WTC11 (cell line): ENCODE measurements at regions not wholly inside any gene's neighbourhood (a gene's known extent, or its start where the extent isn't known, plus 50 kb on each side); places are given as distances from the start of the nearest gene placed in this dataset.

ENCODE experiments used
- ATAC-seq: fragments of 200-7000 bp; cut with Tn5 transposase; 2 replicates; pipeline ENCODE4 v1.10.0; 2021; ENCODE audit warnings: mild to moderate bottlenecking, moderate library complexity
- CTCF ChIA-PET: fragments of 300-600 bp; sonication (Branson Sonifier 250); formaldehyde crosslinking; loops from one replicate; lab custom pipeline; 2021; ENCODE audit warnings: antibody characterized with exemption; lab: Charles Lee
- POLR2A ChIA-PET: fragments of 350-600 bp; sonication (Branson Sonifier 250); formaldehyde crosslinking; loops from one replicate; lab custom pipeline; 2021; ENCODE audit warnings: antibody characterized with exemption; lab: Charles Lee
- DNase-seq: peaks from one replicate; pipeline ENCODE4 v3.0.0; 2021; ENCODE audit warnings: low spot score
- H3K27ac Mint-ChIP-seq: 2 replicates; pipeline ENCODE4 v1.8.0; 2021; ENCODE audit warnings: mixed read lengths
- H3K27me3 Mint-ChIP-seq: 2 replicates; pipeline ENCODE4 v1.8.0; 2021; ENCODE audit warnings: low read depth, mild to moderate bottlenecking, moderate library complexity, mixed read lengths
- H3K36me3 Mint-ChIP-seq: 2 replicates; pipeline ENCODE4 v1.8.0; 2021; ENCODE audit warnings: mixed read lengths
- H3K4me1 Mint-ChIP-seq: 2 replicates; pipeline ENCODE4 v1.8.0; 2022; ENCODE audit warnings: mixed read lengths
- H3K4me3 Mint-ChIP-seq: 2 replicates; pipeline ENCODE4 v1.8.0; 2021; ENCODE audit warnings: mild to moderate bottlenecking, moderate library complexity, mixed read lengths
- H3K9me3 Mint-ChIP-seq: 2 replicates; pipeline ENCODE4 v1.8.0; 2021; ENCODE audit warnings: mixed read lengths
- CBFB ChIP-seq: sonication (generic); formaldehyde crosslinking; IDR thresholded peaks from 2 replicates; pipeline ENCODE4 v1.8.1; 2022; ENCODE audit warnings: mild to moderate bottlenecking, low read depth, missing genetic modification reagents
- CREM ChIP-seq: sonication (generic); formaldehyde crosslinking; IDR thresholded peaks from 2 replicates; pipeline ENCODE4 v1.8.1; 2022; ENCODE audit warnings: mild to moderate bottlenecking, missing genetic modification reagents, moderate library complexity
- FOXJ3 ChIP-seq: sonication (generic); formaldehyde crosslinking; IDR thresholded peaks from 2 replicates; pipeline ENCODE4 v1.9.0; 2021; ENCODE audit warnings: missing genetic modification reagents, mild to moderate bottlenecking, borderline replicate concordance
- FOXK1 ChIP-seq: sonication (generic); formaldehyde crosslinking; IDR thresholded peaks from 2 replicates; pipeline ENCODE4 v1.8.0; 2022; ENCODE audit warnings: mild to moderate bottlenecking, moderate library complexity, missing genetic modification reagents
- GABPB1 ChIP-seq: sonication (generic); formaldehyde crosslinking; IDR thresholded peaks from 2 replicates; pipeline ENCODE4 v1.8.1; 2023; ENCODE audit warnings: mild to moderate bottlenecking, missing genetic modification reagents
- JUN ChIP-seq: sonication (generic); formaldehyde crosslinking; IDR thresholded peaks from 2 replicates; pipeline ENCODE4 v1.8.0; 2023; ENCODE audit warnings: mild to moderate bottlenecking, missing genetic modification reagents
- NFATC4 ChIP-seq: fragments of 250-450 bp; sonication (Bioruptor Pico); IDR thresholded peaks from 2 replicates; pipeline ENCODE4 v1.9.0; 2021; ENCODE audit warnings: mild to moderate bottlenecking
- NFE2L1 ChIP-seq: sonication (generic); formaldehyde crosslinking; IDR thresholded peaks from 2 replicates; pipeline ENCODE4 v1.8.1; 2023; ENCODE audit warnings: missing genetic modification reagents
- NR1H2 ChIP-seq: sonication (generic); formaldehyde crosslinking; IDR thresholded peaks from 2 replicates; pipeline ENCODE4 v1.9.0; 2021; ENCODE audit warnings: mild to moderate bottlenecking, moderate library complexity, missing genetic modification reagents
- NR3C1 ChIP-seq: sonication (generic); formaldehyde crosslinking; conservative IDR thresholded peaks from 2 replicates; pipeline ENCODE4 v1.8.1; 2023; ENCODE audit warnings: low read depth, mild to moderate bottlenecking, missing genetic modification reagents
- OVOL2 ChIP-seq: fragments of 250-450 bp; sonication (Bioruptor Pico); IDR thresholded peaks from 2 replicates; pipeline ENCODE4 v1.9.0; 2021; ENCODE audit warnings: mild to moderate bottlenecking, borderline replicate concordance
- RORB ChIP-seq: fragments of 250-450 bp; sonication (Bioruptor Pico); IDR thresholded peaks from 2 replicates; pipeline ENCODE4 v1.9.0; 2021; ENCODE audit warnings: mild to moderate bottlenecking
- SOX15 ChIP-seq: fragments of 250-450 bp; sonication (Bioruptor Pico); IDR thresholded peaks from 2 replicates; pipeline ENCODE4 v1.9.0; 2021; ENCODE audit warnings: mild to moderate bottlenecking
- ZNF219 ChIP-seq: sonication (generic); formaldehyde crosslinking; IDR thresholded peaks from 2 replicates; pipeline ENCODE4 v1.8.0; 2023; ENCODE audit warnings: missing genetic modification reagents, mild to moderate bottlenecking, borderline replicate concordance
- ZNF317 ChIP-seq: sonication (generic); formaldehyde crosslinking; IDR thresholded peaks from 2 replicates; pipeline ENCODE4 v1.8.1; 2023; ENCODE audit warnings: low read depth, mild to moderate bottlenecking, moderate library complexity, missing genetic modification reagents, borderline replicate concordance
- TF ChIP-seq, protein P1 (sequence below): sonication (generic); formaldehyde crosslinking; IDR thresholded peaks from 2 replicates; pipeline ENCODE4 v1.8.0; 2022; ENCODE audit warnings: mild to moderate bottlenecking, missing genetic modification reagents
- TF ChIP-seq, protein P2 (sequence below): sonication (generic); formaldehyde crosslinking; IDR thresholded peaks from 2 replicates; pipeline ENCODE4 v1.8.1; 2022; ENCODE audit warnings: missing genetic modification reagents, borderline replicate concordance
- TF ChIP-seq, protein P3 (sequence below): sonication (generic); formaldehyde crosslinking; IDR thresholded peaks from 2 replicates; pipeline ENCODE4 v1.8.1; 2022; ENCODE audit warnings: low read depth, mild to moderate bottlenecking, moderate library complexity, missing genetic modification reagents, borderline replicate concordance
- TF ChIP-seq, protein P4 (sequence below): fragments of 250-450 bp; sonication (Bioruptor Pico); conservative IDR thresholded peaks from 2 replicates; pipeline ENCODE4 v1.9.0; 2021; ENCODE audit warnings: mild to moderate bottlenecking
- TF ChIP-seq, protein P5 (sequence below): sonication (generic); formaldehyde crosslinking; IDR thresholded peaks from 2 replicates; pipeline ENCODE4 v1.8.1; 2023; ENCODE audit warnings: mild to moderate bottlenecking, missing genetic modification reagents, moderate library complexity
- TF ChIP-seq, protein P6 (sequence below): sonication (generic); formaldehyde crosslinking; IDR thresholded peaks from 2 replicates; pipeline ENCODE4 v1.8.0; 2023; ENCODE audit warnings: mild to moderate bottlenecking, missing genetic modification reagents
- TF ChIP-seq, protein P7 (sequence below): sonication (generic); formaldehyde crosslinking; conservative IDR thresholded peaks from 2 replicates; pipeline ENCODE4 v1.8.1; 2023; ENCODE audit warnings: mild to moderate bottlenecking, low read depth, missing genetic modification reagents, moderate library complexity
- TF ChIP-seq, protein P8 (sequence below): sonication (generic); formaldehyde crosslinking; IDR thresholded peaks from 2 replicates; pipeline ENCODE4 v1.8.0; 2022; ENCODE audit warnings: mild to moderate bottlenecking, missing genetic modification reagents

DNA sequence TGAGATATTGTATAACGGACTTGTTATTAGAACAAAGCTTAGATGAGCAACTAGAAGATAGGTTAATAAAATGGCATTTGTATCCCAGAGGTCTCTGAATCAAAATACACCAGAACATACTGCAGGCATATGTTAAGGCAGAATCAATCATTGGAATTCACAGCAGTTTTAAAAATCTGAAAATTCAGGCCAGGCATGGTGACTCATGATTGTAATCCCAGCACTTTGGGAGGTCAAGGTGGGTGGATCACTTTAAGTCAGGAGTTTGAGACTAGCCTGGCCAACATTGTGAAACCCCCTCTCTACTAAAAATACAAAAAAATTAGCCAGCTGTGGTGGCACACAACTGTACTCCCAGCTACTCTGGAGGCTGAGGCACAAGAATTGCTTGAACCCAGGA lies 405.2 kb downstream of the ZEB2 start:
- TF ChIP-seq, protein P1, sequence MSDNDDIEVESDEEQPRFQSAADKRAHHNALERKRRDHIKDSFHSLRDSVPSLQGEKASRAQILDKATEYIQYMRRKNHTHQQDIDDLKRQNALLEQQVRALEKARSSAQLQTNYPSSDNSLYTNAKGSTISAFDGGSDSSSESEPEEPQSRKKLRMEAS (CRISPR knock-in tag): no peak
- no peak for TF ChIP-seq OVOL2 (CRISPR knock-in tag)
- TF ChIP-seq, protein P2, sequence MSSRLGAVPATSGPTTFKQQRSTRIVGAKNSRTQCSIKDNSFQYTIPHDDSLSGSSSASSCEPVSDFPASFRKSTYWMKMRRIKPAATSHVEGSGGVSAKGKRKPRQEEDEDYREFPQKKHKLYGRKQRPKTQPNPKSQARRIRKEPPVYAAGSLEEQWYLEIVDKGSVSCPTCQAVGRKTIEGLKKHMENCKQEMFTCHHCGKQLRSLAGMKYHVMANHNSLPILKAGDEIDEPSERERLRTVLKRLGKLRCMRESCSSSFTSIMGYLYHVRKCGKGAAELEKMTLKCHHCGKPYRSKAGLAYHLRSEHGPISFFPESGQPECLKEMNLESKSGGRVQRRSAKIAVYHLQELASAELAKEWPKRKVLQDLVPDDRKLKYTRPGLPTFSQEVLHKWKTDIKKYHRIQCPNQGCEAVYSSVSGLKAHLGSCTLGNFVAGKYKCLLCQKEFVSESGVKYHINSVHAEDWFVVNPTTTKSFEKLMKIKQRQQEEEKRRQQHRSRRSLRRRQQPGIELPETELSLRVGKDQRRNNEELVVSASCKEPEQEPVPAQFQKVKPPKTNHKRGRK (CRISPR knock-in tag): no peak
- TF ChIP-seq ZNF317 (CRISPR knock-in tag): no peak
- no peak for TF ChIP-seq FOXK1 (CRISPR knock-in tag)
- TF ChIP-seq SOX15 (CRISPR knock-in tag): no peak
- no peak for TF ChIP-seq FOXJ3 (CRISPR knock-in tag)
- TF ChIP-seq, protein P3, sequence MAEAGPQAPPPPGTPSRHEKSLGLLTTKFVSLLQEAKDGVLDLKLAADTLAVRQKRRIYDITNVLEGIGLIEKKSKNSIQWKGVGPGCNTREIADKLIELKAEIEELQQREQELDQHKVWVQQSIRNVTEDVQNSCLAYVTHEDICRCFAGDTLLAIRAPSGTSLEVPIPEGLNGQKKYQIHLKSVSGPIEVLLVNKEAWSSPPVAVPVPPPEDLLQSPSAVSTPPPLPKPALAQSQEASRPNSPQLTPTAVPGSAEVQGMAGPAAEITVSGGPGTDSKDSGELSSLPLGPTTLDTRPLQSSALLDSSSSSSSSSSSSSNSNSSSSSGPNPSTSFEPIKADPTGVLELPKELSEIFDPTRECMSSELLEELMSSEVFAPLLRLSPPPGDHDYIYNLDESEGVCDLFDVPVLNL: no peak
- TF ChIP-seq NR3C1 (CRISPR knock-in tag): no peak
- no peak for TF ChIP-seq ZNF219
- TF ChIP-seq, protein P4, sequence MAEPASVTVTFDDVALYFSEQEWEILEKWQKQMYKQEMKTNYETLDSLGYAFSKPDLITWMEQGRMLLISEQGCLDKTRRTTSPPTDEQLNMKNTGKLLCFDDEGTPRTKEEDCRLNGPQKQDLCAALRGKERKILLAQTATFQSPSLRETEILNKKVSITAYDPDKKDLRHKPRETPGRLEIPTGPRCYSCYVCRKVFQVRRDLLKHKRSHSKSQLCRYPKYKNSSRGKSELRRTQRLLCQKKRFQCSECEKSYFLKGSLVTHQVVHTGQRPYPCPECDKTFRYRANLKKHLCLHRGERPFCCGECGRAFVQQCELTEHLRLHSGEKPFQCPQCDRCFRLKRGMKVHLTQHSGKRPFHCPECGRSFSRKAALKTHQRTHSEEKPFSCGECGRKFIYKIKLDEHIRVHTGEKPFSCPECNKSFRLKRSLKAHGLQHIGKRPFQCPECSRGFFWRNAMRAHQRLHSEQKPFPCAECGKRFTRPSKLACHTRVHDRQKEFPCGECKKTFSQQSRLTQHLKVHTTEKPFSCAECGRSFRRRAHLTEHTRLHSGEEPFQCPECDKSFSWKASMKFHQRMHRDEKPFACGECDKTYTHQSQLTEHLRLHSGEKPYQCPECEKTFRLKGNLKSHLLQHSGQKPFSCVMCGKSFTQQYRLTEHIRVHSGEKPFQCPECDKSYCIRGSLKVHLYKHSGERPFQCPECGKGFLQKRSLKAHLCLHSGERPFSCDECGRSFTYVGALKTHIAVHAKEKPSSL: no peak
- TF ChIP-seq RORB (CRISPR knock-in tag): no peak
- TF ChIP-seq NFE2L1 (CRISPR knock-in tag): no peak
- TF ChIP-seq CBFB (CRISPR knock-in tag): no peak
- TF ChIP-seq, protein P5, sequence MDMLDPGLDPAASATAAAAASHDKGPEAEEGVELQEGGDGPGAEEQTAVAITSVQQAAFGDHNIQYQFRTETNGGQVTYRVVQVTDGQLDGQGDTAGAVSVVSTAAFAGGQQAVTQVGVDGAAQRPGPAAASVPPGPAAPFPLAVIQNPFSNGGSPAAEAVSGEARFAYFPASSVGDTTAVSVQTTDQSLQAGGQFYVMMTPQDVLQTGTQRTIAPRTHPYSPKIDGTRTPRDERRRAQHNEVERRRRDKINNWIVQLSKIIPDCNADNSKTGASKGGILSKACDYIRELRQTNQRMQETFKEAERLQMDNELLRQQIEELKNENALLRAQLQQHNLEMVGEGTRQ (CRISPR knock-in tag): no peak
- no peak for TF ChIP-seq NR1H2 (CRISPR knock-in tag)
- TF ChIP-seq, protein P6, sequence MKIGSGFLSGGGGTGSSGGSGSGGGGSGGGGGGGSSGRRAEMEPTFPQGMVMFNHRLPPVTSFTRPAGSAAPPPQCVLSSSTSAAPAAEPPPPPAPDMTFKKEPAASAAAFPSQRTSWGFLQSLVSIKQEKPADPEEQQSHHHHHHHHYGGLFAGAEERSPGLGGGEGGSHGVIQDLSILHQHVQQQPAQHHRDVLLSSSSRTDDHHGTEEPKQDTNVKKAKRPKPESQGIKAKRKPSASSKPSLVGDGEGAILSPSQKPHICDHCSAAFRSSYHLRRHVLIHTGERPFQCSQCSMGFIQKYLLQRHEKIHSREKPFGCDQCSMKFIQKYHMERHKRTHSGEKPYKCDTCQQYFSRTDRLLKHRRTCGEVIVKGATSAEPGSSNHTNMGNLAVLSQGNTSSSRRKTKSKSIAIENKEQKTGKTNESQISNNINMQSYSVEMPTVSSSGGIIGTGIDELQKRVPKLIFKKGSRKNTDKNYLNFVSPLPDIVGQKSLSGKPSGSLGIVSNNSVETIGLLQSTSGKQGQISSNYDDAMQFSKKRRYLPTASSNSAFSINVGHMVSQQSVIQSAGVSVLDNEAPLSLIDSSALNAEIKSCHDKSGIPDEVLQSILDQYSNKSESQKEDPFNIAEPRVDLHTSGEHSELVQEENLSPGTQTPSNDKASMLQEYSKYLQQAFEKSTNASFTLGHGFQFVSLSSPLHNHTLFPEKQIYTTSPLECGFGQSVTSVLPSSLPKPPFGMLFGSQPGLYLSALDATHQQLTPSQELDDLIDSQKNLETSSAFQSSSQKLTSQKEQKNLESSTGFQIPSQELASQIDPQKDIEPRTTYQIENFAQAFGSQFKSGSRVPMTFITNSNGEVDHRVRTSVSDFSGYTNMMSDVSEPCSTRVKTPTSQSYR: no peak
- TF ChIP-seq NFATC4 (CRISPR knock-in tag): no peak
- TF ChIP-seq, all 79 proteins: peak for 0
- ATAC-seq (no peak), DNase-seq (no peak)
- peaks cover 4% of the 10 kb centered on the region; the same call in 1 of the 2 replicates for H3K4me1 Mint-ChIP-seq
- H3K36me3 Mint-ChIP-seq: peaks cover 13% of the 10 kb centered on the region
- H3K9me3 Mint-ChIP-seq: peaks cover 11% of the 10 kb centered on the region
- no peak overlapping the region for H3K4me3 Mint-ChIP-seq
- CTCF ChIA-PET: no interaction called here
- no peak overlapping the region for H3K27ac Mint-ChIP-seq
- POLR2A ChIA-PET: no interaction called here
- H3K27me3 Mint-ChIP-seq: no peaks in the 10 kb centered on the region

DNA sequence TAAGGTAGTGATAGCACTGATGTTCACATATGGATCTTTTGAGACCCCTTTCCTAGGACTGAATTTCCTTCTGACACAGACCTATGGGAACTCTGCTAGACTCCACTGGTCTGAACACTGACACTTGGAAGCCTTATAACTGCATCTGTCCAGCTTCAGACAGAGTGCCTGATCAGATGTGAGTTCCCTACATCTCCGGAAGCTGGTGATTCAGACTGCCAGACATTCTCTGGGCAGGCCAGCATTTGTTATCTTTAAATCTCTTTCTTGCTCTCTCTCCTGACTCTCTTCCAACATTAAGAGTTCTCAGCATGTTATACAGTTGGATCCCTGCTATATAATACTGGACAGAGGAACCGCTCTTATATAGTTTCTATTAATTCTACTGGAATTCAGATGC lies 408.5 kb downstream of the ZEB2 start:
- Mint-ChIP-seq H3K4me1 (no peaks in the 10 kb centered on the region), H3K36me3 (peaks cover 33% of the 10 kb centered on the region), H3K4me3 (no peak overlapping the region), H3K27ac (no peak overlapping the region), H3K27me3 (no peaks in the 10 kb centered on the region), H3K9me3 (peaks cover 24% of the 10 kb centered on the region)
- DNase-seq (no peak), ATAC-seq (no peak)
- ChIA-PET POLR2A (no interaction called here), CTCF (no interaction called here)
- no peak for TF ChIP-seq CREM
- TF ChIP-seq NR1H2 (CRISPR knock-in tag): no peak
- TF ChIP-seq, protein P7, sequence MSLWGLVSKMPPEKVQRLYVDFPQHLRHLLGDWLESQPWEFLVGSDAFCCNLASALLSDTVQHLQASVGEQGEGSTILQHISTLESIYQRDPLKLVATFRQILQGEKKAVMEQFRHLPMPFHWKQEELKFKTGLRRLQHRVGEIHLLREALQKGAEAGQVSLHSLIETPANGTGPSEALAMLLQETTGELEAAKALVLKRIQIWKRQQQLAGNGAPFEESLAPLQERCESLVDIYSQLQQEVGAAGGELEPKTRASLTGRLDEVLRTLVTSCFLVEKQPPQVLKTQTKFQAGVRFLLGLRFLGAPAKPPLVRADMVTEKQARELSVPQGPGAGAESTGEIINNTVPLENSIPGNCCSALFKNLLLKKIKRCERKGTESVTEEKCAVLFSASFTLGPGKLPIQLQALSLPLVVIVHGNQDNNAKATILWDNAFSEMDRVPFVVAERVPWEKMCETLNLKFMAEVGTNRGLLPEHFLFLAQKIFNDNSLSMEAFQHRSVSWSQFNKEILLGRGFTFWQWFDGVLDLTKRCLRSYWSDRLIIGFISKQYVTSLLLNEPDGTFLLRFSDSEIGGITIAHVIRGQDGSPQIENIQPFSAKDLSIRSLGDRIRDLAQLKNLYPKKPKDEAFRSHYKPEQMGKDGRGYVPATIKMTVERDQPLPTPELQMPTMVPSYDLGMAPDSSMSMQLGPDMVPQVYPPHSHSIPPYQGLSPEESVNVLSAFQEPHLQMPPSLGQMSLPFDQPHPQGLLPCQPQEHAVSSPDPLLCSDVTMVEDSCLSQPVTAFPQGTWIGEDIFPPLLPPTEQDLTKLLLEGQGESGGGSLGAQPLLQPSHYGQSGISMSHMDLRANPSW: no peak
- TF ChIP-seq JUN (CRISPR knock-in tag): no peak
- TF ChIP-seq GABPB1 (CRISPR knock-in tag): no peak
- TF ChIP-seq, protein P8, sequence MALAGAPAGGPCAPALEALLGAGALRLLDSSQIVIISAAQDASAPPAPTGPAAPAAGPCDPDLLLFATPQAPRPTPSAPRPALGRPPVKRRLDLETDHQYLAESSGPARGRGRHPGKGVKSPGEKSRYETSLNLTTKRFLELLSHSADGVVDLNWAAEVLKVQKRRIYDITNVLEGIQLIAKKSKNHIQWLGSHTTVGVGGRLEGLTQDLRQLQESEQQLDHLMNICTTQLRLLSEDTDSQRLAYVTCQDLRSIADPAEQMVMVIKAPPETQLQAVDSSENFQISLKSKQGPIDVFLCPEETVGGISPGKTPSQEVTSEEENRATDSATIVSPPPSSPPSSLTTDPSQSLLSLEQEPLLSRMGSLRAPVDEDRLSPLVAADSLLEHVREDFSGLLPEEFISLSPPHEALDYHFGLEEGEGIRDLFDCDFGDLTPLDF: no peak
- TF ChIP-seq, protein P5 (CRISPR knock-in tag): no peak
